WERI-Rb-1 (cell line): ENCODE measurements at regions not wholly inside any gene's neighbourhood (a gene's known extent, or its start where the extent isn't known, plus 50 kb on each side); places are given as distances from the start of the nearest gene placed in this dataset.

Experiments used
- DNase-seq: peaks from one replicate; pipeline ENCODE4 v3.0.0-alpha.2; 2020
- H3K27ac ChIP-seq: fragments of 250-450 bp; sonication (Bioruptor Pico); 2 replicates; pipeline ENCODE4 v1.5.1; 2020; ENCODE audit warnings: mild to moderate bottlenecking, moderate library complexity
- H3K27me3 ChIP-seq: fragments of 250-450 bp; sonication (Bioruptor Pico); 2 replicates; pipeline ENCODE4 v1.5.1; 2021; ENCODE audit warnings: mild to moderate bottlenecking, low read depth, moderate library complexity; ENCODE audit not compliant: insufficient read depth, severe bottlenecking
- H3K36me3 ChIP-seq: fragments of 250-450 bp; sonication (Bioruptor Pico); 2 replicates; pipeline ENCODE4 v1.5.1; 2020; ENCODE audit warnings: mild to moderate bottlenecking, moderate library complexity
- H3K4me3 ChIP-seq: 2 replicates; pipeline ENCODE4 v1.5.1; 2011; ENCODE audit warnings: low read depth, mild to moderate bottlenecking, control low read depth, low read length
- H3K9me3 ChIP-seq: fragments of 250-450 bp; sonication (Bioruptor Pico); 2 replicates; pipeline ENCODE4 v1.5.1; 2021; ENCODE audit warnings: mild to moderate bottlenecking, moderate library complexity; ENCODE audit not compliant: severe bottlenecking
- TF ChIP-seq, protein P1 (sequence below): IDR thresholded peaks from 2 replicates; pipeline ENCODE4 v1.5.1; 2011; ENCODE audit warnings: low read depth, mild to moderate bottlenecking, control low read depth, inconsistent platforms, low read length

GRCh38 chr4:44842531-44842930, 116.2 kb upstream of the GNPDA2 start:
- TF ChIP-seq, protein P1, sequence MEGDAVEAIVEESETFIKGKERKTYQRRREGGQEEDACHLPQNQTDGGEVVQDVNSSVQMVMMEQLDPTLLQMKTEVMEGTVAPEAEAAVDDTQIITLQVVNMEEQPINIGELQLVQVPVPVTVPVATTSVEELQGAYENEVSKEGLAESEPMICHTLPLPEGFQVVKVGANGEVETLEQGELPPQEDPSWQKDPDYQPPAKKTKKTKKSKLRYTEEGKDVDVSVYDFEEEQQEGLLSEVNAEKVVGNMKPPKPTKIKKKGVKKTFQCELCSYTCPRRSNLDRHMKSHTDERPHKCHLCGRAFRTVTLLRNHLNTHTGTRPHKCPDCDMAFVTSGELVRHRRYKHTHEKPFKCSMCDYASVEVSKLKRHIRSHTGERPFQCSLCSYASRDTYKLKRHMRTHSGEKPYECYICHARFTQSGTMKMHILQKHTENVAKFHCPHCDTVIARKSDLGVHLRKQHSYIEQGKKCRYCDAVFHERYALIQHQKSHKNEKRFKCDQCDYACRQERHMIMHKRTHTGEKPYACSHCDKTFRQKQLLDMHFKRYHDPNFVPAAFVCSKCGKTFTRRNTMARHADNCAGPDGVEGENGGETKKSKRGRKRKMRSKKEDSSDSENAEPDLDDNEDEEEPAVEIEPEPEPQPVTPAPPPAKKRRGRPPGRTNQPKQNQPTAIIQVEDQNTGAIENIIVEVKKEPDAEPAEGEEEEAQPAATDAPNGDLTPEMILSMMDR = no peak
- Histone ChIP-seq H3K27ac (no peak overlapping the region), H3K9me3 (no peaks in the 10 kb centered on the region), H3K27me3 (no peaks in the 10 kb centered on the region), H3K36me3 (no peaks in the 10 kb centered on the region), H3K4me3 (no peak overlapping the region)
- no peak for DNase-seq

DNA sequence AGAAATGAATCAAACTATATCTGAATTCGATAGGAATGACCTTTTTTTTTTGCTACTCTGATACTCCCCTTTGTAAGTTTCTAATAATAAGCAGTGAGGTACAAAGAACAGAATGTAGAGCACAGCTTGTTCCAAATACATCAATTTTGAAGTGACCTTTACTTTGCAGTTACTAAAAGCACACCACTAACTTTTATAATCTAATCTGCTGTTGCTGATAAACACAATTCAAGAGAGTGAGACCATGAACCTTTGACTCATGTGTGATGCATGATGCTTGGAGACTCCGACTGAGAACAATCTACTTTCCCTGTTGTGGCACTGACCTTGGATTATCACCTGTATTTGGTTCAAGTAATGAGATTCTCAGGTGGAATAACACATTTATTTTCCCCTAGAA, 91.6 kb upstream of the GNPDA2 start:
- H3K27ac ChIP-seq = no peak overlapping the region
- H3K9me3 ChIP-seq = no peaks in the 10 kb centered on the region
- no peak for DNase-seq
- no peaks in the 10 kb centered on the region for H3K27me3 ChIP-seq
- no peaks in the 10 kb centered on the region for H3K36me3 ChIP-seq
- no peak overlapping the region for H3K4me3 ChIP-seq
- TF ChIP-seq, protein P1 = no peak

DNA sequence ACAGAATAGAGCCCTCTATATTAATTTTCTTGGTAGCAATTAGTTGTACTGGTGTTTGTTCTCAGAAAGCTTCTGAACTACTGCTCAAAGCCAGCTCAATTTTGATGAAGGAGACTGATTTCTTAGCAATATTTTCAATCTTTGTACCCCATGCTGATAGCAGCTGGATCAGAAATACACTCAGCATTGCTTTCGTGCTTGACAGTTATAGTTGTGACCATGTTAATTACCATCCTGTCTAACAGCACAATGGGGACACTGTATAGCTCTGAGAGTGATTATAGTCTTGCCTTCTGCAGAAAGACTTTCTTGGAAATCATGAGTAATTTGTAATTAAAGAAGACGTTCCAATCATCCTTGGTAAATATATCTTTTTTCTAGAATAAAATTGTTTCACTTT, 79.7 kb upstream of the GNPDA2 start:
- DNase-seq = no peak
- TF ChIP-seq, protein P1 = no peak
- Histone ChIP-seq H3K27me3 (no peaks in the 10 kb centered on the region), H3K27ac (no peak overlapping the region), H3K36me3 (no peaks in the 10 kb centered on the region), H3K9me3 (no peaks in the 10 kb centered on the region), H3K4me3 (no peak overlapping the region)

DNA sequence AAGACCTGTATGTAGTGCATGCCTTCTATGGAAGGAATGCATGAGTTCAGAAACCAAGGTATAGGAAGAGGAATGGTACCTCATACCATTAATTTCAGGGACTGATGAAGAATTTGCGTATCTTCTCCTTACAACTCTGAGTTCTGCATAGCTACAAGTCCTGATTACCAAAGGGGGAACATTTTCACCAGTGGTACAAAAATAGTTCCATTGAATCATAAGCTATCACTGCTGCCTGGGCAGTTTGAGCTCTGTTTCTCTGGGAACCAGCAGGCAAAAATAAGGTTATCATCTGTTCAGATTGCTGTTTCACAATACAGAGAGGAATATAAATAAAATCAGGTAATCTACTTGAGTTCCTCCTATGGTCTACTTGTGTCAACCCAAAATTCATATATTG, 77.9 kb upstream of the GNPDA2 start:
- no peaks in the 10 kb centered on the region for H3K9me3 ChIP-seq
- TF ChIP-seq, protein P1 = no peak

GRCh38 chr4:44801384-44801783, 75.0 kb upstream of the GNPDA2 start:
- H3K36me3 ChIP-seq = no peaks in the 10 kb centered on the region
- peaks cover 3% of the 10 kb centered on the region for H3K9me3 ChIP-seq
- TF ChIP-seq, protein P1 = no peak
- H3K27me3 ChIP-seq = no peaks in the 10 kb centered on the region
- H3K4me3 ChIP-seq = no peak overlapping the region
- no peak for DNase-seq
- no peak overlapping the region for H3K27ac ChIP-seq

More for the DNA sequence above, 77.9 kb upstream of the GNPDA2 start:
- H3K4me3 ChIP-seq = no peak overlapping the region
- no peaks in the 10 kb centered on the region for H3K27me3 ChIP-seq
- H3K36me3 ChIP-seq = no peaks in the 10 kb centered on the region
- DNase-seq = no peak
- no peak overlapping the region for H3K27ac ChIP-seq

- no peak overlapping the region for H3K4me3 ChIP-seq
- H3K36me3 ChIP-seq = no peaks in the 10 kb centered on the region
- H3K27me3 ChIP-seq = no peaks in the 10 kb centered on the region
- H3K9me3 ChIP-seq = peaks cover 3% of the 10 kb centered on the region
- no peak overlapping the region for H3K27ac ChIP-seq
- TF ChIP-seq, protein P1 = no peak
- DNase-seq = no peak
Measured at GRCh38 chr4:44791831-44792230, 65.5 kb upstream of the GNPDA2 start.
